DND-41 (cell line): ENCODE measurements at regions not wholly inside any gene's neighbourhood (a gene's known extent, or its start where the extent isn't known, plus 50 kb on each side); places are given as distances from the start of the nearest gene placed in this dataset.

Source experiments
- CTCF ChIP-seq: IDR thresholded peaks from 2 replicates; pipeline ENCODE4 v1.5.1; 2012; ENCODE audit warnings: borderline replicate concordance, low read length, moderate library complexity, mild to moderate bottlenecking; ENCODE audit not compliant: poor library complexity, severe bottlenecking; ENCODE audit errors: extremely low read depth
- EZH2 ChIP-seq: IDR thresholded peaks from 3 replicates; pipeline ENCODE4 v1.6.1; 2012; ENCODE audit warnings: borderline replicate concordance, low read depth, mild to moderate bottlenecking, moderate library complexity, low read length, inconsistent platforms; ENCODE audit not compliant: severe bottlenecking

DNA sequence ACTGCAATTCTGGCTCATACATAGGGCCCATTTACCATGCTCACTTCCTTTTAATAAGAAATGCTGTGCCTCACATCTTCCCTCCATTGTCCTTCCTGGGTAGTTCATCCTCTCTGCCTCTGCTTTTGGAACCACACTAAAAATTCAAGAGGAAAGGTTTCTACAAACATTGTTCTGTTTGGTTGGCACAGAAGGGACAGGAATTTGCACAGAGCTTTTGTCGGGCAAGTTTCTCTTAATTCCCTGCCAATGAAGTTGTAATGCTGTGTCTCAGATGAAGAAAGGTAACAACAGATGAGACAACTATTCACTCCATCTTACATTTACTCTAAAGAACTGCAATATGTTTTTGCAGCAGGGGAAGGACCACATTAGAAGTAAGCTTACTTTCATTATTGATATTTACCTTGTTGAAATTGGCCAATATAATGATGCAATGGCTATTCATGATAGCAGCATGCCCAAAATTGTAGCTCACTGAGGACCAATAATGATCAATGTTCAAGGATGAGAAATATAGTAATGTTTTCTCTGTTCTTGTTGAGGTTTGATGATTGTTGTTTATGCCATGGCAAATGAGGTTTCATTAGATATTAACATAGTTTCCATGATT, 82.5 kb upstream of the HMHB1 start:
- TF ChIP-seq CTCF: no peak
- no peak for TF ChIP-seq EZH2
